Neural cell (in vitro differentiated cells): ENCODE measurements at regions not wholly inside any gene's neighbourhood (a gene's known extent, or its start where the extent isn't known, plus 50 kb on each side); places are given as distances from the start of the nearest gene placed in this dataset.

Experiments
- H2AFZ ChIP-seq: fragments of 200-600, 300-800 bp; sonication (generic), shearing (Covaris generic); 2 replicates; pipeline ENCODE4 v1.6.0; 2014; ENCODE audit warnings: low read depth, mild to moderate bottlenecking, antibody characterized with exemption, low read length, moderate library complexity
- H3F3A ChIP-seq: fragments of 200-600 bp; shearing (Covaris generic); 2 replicates; pipeline ENCODE4 v1.6.1; 2016; ENCODE audit warnings: mild to moderate bottlenecking, moderate library complexity, mixed read lengths, antibody characterized with exemption, low read length; ENCODE audit not compliant: insufficient read depth, poor library complexity, severe bottlenecking
- H3K27ac ChIP-seq: fragments of 200-600, 300-800 bp; sonication (generic), shearing (Covaris generic); 2 replicates; pipeline ENCODE4 v1.5.1; 2014; ENCODE audit warnings: mild to moderate bottlenecking, low read length, moderate library complexity
- H3K27me3 ChIP-seq: fragments of 300-800, 200-600 bp; sonication (generic), shearing (Covaris generic); 2 replicates; pipeline ENCODE4 v1.6.0; 2014; ENCODE audit warnings: mild to moderate bottlenecking, low read depth, low read length, moderate library complexity; ENCODE audit not compliant: insufficient read depth
- H3K36me3 ChIP-seq: fragments of 300-800, 200-600 bp; sonication (generic), shearing (Covaris generic); 2 replicates; pipeline ENCODE4 v1.5.1; 2014; ENCODE audit warnings: mild to moderate bottlenecking, antibody characterized with exemption, low read length, moderate library complexity; ENCODE audit not compliant: insufficient read depth
- H3K4me2 ChIP-seq: fragments of 300-800, 200-600 bp; sonication (generic), shearing (Covaris generic); 2 replicates; pipeline ENCODE4 v1.6.0; 2014; ENCODE audit warnings: mild to moderate bottlenecking, low read length
- H3K4me3 ChIP-seq: fragments of 300-800, 200-600 bp; sonication (generic), shearing (Covaris generic); 2 replicates; pipeline ENCODE4 v1.5.1; 2014; ENCODE audit warnings: mild to moderate bottlenecking, low read length, moderate library complexity
- H3K79me2 ChIP-seq: fragments of 200-600 bp; shearing (Covaris generic); replicated peaks from 2 replicates; pipeline ENCODE4 v1.6.0; 2014; ENCODE audit warnings: mild to moderate bottlenecking, low read length, moderate library complexity; ENCODE audit not compliant: insufficient read depth
- H3K9ac ChIP-seq: fragments of 300-800, 200-600 bp; sonication (generic), shearing (Covaris generic); 2 replicates; pipeline ENCODE4 v1.6.1; 2016; ENCODE audit warnings: mild to moderate bottlenecking, low read length, mixed read lengths
- H3K9me2 ChIP-seq: fragments of 200-600 bp; shearing (Covaris generic); 2 replicates; pipeline ENCODE4 v1.6.1; 2016; ENCODE audit warnings: mild to moderate bottlenecking, low read length, mixed read lengths; ENCODE audit not compliant: insufficient read depth
- H3K9me3 ChIP-seq: fragments of 200-600, 300-800 bp; sonication (generic), shearing (Covaris generic); 2 replicates; pipeline ENCODE4 v1.6.1; 2016; ENCODE audit warnings: mild to moderate bottlenecking, mixed run types, low read length, moderate library complexity, mixed read lengths
- H4K20me1 ChIP-seq: fragments of 200-600 bp; shearing (Covaris generic); 2 replicates; pipeline ENCODE4 v1.6.1; 2016; ENCODE audit warnings: mild to moderate bottlenecking, mixed run types; ENCODE audit not compliant: insufficient read depth
- EP300 ChIP-seq: fragments of 450-650 bp; conservative IDR thresholded peaks from 2 replicates; pipeline ENCODE4 v1.6.1; 2014; ENCODE audit warnings: antibody characterized with exemption, mild to moderate bottlenecking, moderate library complexity; ENCODE audit not compliant: poor library complexity, severe bottlenecking
- EZH2 ChIP-seq: fragments of 200-600, 300-800 bp; shearing (Covaris generic), sonication (generic); IDR thresholded peaks from 2 replicates; pipeline ENCODE4 v1.6.1; 2014; ENCODE audit warnings: antibody characterized with exemption, low read length, borderline replicate concordance, mild to moderate bottlenecking; ENCODE audit not compliant: insufficient read depth, poor library complexity, severe bottlenecking
- MXI1 ChIP-seq: fragments of 450-650 bp; conservative IDR thresholded peaks from 2 replicates; pipeline ENCODE4 v1.6.1; 2014; ENCODE audit warnings: antibody characterized with exemption, mild to moderate bottlenecking; ENCODE audit not compliant: poor library complexity, severe bottlenecking
- POLR2AphosphoS5 ChIP-seq: IDR thresholded peaks from 2 replicates; pipeline ENCODE4 v1.6.1; 2012
- RAD21 ChIP-seq: fragments of 450-650 bp; conservative IDR thresholded peaks from 2 replicates; pipeline ENCODE4 v1.6.1; 2014; ENCODE audit warnings: antibody characterized with exemption, mild to moderate bottlenecking, moderate library complexity
- SMC3 ChIP-seq: fragments of 450-650 bp; conservative IDR thresholded peaks from 2 replicates; pipeline ENCODE4 v1.6.1; 2014; ENCODE audit warnings: antibody characterized with exemption, mild to moderate bottlenecking, moderate library complexity; ENCODE audit not compliant: poor library complexity
- TAF1 ChIP-seq: IDR thresholded peaks from 2 replicates; pipeline ENCODE4 v1.6.1; 2012; ENCODE audit warnings: low read depth
- TF ChIP-seq, protein P1 (sequence below): IDR thresholded peaks from 2 replicates; pipeline ENCODE4 v1.6.1; 2012; ENCODE audit warnings: borderline replicate concordance
- TF ChIP-seq, protein P2 (sequence below): fragments of 450-650 bp; IDR thresholded peaks from 2 replicates; pipeline ENCODE4 v1.5.1; 2014; ENCODE audit warnings: antibody characterized with exemption, mild to moderate bottlenecking, moderate library complexity; ENCODE audit not compliant: poor library complexity, severe bottlenecking

DNA sequence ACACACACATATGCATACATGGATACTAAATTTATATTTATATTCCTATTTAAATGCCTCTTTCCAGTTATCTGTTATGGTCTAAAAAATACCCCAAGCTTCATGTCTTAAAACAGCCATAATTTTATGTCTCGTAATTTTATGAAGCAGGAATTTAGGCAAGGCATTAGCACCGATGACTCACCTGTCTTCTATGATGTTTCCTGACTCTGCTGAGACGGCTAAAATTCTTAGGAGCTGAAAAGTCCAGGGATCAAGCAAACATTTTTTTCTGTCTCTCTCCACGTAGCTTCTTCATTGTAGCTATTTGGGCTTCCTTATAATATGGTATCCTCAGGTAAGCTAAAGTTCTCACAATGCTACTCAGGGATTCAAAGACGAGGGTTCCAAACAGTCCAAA lies 930.3 kb downstream of the STIM2 start:
- no peaks in the 10 kb centered on the region for H3K36me3 ChIP-seq
- H3K9me3 ChIP-seq = no peaks in the 10 kb centered on the region
- H3K27me3 ChIP-seq = no peaks in the 10 kb centered on the region
- TF ChIP-seq EZH2 (no peak), MXI1 (no peak), RAD21 (no peak), EP300 (no peak), SMC3 (no peak), POLR2AphosphoS5 (no peak), TAF1 (no peak)
- TF ChIP-seq, protein P1, sequence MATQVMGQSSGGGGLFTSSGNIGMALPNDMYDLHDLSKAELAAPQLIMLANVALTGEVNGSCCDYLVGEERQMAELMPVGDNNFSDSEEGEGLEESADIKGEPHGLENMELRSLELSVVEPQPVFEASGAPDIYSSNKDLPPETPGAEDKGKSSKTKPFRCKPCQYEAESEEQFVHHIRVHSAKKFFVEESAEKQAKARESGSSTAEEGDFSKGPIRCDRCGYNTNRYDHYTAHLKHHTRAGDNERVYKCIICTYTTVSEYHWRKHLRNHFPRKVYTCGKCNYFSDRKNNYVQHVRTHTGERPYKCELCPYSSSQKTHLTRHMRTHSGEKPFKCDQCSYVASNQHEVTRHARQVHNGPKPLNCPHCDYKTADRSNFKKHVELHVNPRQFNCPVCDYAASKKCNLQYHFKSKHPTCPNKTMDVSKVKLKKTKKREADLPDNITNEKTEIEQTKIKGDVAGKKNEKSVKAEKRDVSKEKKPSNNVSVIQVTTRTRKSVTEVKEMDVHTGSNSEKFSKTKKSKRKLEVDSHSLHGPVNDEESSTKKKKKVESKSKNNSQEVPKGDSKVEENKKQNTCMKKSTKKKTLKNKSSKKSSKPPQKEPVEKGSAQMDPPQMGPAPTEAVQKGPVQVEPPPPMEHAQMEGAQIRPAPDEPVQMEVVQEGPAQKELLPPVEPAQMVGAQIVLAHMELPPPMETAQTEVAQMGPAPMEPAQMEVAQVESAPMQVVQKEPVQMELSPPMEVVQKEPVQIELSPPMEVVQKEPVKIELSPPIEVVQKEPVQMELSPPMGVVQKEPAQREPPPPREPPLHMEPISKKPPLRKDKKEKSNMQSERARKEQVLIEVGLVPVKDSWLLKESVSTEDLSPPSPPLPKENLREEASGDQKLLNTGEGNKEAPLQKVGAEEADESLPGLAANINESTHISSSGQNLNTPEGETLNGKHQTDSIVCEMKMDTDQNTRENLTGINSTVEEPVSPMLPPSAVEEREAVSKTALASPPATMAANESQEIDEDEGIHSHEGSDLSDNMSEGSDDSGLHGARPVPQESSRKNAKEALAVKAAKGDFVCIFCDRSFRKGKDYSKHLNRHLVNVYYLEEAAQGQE = no peak
- TF ChIP-seq, protein P2, sequence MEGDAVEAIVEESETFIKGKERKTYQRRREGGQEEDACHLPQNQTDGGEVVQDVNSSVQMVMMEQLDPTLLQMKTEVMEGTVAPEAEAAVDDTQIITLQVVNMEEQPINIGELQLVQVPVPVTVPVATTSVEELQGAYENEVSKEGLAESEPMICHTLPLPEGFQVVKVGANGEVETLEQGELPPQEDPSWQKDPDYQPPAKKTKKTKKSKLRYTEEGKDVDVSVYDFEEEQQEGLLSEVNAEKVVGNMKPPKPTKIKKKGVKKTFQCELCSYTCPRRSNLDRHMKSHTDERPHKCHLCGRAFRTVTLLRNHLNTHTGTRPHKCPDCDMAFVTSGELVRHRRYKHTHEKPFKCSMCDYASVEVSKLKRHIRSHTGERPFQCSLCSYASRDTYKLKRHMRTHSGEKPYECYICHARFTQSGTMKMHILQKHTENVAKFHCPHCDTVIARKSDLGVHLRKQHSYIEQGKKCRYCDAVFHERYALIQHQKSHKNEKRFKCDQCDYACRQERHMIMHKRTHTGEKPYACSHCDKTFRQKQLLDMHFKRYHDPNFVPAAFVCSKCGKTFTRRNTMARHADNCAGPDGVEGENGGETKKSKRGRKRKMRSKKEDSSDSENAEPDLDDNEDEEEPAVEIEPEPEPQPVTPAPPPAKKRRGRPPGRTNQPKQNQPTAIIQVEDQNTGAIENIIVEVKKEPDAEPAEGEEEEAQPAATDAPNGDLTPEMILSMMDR = no peak
- H3F3A ChIP-seq = no peaks in the 10 kb centered on the region
- no peak overlapping the region for H3K4me2 ChIP-seq
- no peak overlapping the region for H2AFZ ChIP-seq
- no peak overlapping the region for H3K9ac ChIP-seq
- H3K79me2 ChIP-seq = no peaks in the 10 kb centered on the region
- no peak overlapping the region for H3K27ac ChIP-seq
- H4K20me1 ChIP-seq = no peaks in the 10 kb centered on the region
- no peak overlapping the region for H3K4me3 ChIP-seq
- no peaks in the 10 kb centered on the region for H3K9me2 ChIP-seq

DNA sequence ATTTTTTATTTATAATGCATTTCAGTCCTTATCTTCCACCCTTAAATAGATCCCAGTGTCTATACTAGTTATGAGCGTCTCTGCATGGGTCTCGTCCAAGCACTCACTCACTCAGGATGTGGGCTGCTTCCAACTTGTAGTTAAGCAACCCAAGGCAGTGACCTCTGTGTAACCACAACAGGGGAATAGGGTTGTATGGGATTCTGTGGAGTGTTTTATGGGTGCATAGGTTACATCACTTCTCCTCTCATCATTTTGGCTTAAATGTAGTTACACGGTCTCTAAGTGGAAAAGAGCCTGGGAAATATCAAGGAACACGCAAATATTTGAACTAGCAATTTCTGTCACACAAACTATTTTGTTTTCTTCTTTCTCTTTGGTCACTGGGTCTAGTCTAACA lies 931.0 kb downstream of the STIM2 start:
- H3K4me2 ChIP-seq = no peak overlapping the region
- no peaks in the 10 kb centered on the region for H3K27me3 ChIP-seq
- no peak overlapping the region for H3K4me3 ChIP-seq
- no peak overlapping the region for H3K27ac ChIP-seq
- no peaks in the 10 kb centered on the region for H3K79me2 ChIP-seq
- no peak overlapping the region for H2AFZ ChIP-seq
- no peaks in the 10 kb centered on the region for H3F3A ChIP-seq
- no peak overlapping the region for H3K9ac ChIP-seq
- no peaks in the 10 kb centered on the region for H3K9me3 ChIP-seq
- H3K36me3 ChIP-seq = no peaks in the 10 kb centered on the region
- H3K9me2 ChIP-seq = no peaks in the 10 kb centered on the region
- no peak for TF ChIP-seq POLR2AphosphoS5
- TF ChIP-seq, protein P1 = no peak
- no peak for TF ChIP-seq EZH2
- no peak for TF ChIP-seq SMC3
- TF ChIP-seq RAD21 = no peak
- TF ChIP-seq, protein P2 = no peak
- TF ChIP-seq TAF1 = no peak
- no peak for TF ChIP-seq EP300
- TF ChIP-seq MXI1 = no peak
- no peaks in the 10 kb centered on the region for H4K20me1 ChIP-seq
